Breast epithelium (tissue), 3 donors: ENCODE measurements at regions not wholly inside any gene's neighbourhood (a gene's known extent, or its start where the extent isn't known, plus 50 kb on each side); places are given as distances from the start of the nearest gene placed in this dataset.

Source experiments
- CTCF ChIP-seq, 3 donors: fragments of 450-650 bp; IDR thresholded peaks; one replicate each; pipeline ENCODE4 v1.5.1; 2016 to 2017; ENCODE audit warnings: antibody characterized with exemption in 3 of 3, mild to moderate bottlenecking in 3 of 3, moderate library complexity in 3 of 3
- POLR2A ChIP-seq: fragments of 450-650 bp; IDR thresholded peaks from one replicate; pipeline ENCODE4 v1.6.1; 2016; ENCODE audit warnings: antibody characterized with exemption, mild to moderate bottlenecking, moderate library complexity
- POLR2AphosphoS5 ChIP-seq, 3 donors: sonication (generic); formaldehyde crosslinking; IDR thresholded peaks; one replicate each; pipeline ENCODE4 v1.6.1; 2017; ENCODE audit warnings: antibody characterized with exemption in 3 of 3

- TF ChIP-seq CTCF (IDR thresholded peaks at IDR 0.05) (no peak), POLR2A (no peak), POLR2AphosphoS5 (IDR thresholded peaks at IDR 0.05) (no peak)
Measured at GRCh38 chr6:23055523-23055922, 486.2 kb downstream of the HDGFL1 start.
